Neural progenitor cell (in vitro differentiated cells): ENCODE measurements at regions not wholly inside any gene's neighbourhood (a gene's known extent, or its start where the extent isn't known, plus 50 kb on each side); places are given as distances from the start of the nearest gene placed in this dataset.
"Not testable (repeated sequence)": the region's sequence is repeated elsewhere in the genome, so short reads cannot be mapped to it uniquely, and the experiment has no call there.

ENCODE experiments used
- DNase-seq: peaks from one replicate; pipeline ENCODE4 v3.0.0-alpha.2; 2016; ENCODE audit warnings: low spot score
- H2AFZ ChIP-seq: fragments of 200-600 bp; sonication (generic); replicated peaks from 2 replicates; pipeline ENCODE4 v1.6.1; 2016; ENCODE audit warnings: antibody characterized with exemption
- H3F3A ChIP-seq: fragments of 200-600 bp; sonication (generic); 2 replicates; pipeline ENCODE4 v1.6.1; 2016; ENCODE audit warnings: antibody characterized with exemption, low read depth
- H3K27ac ChIP-seq: fragments of 200-600 bp; sonication (generic); 2 replicates; pipeline ENCODE4 v1.5.1; 2016; ENCODE audit warnings: mild to moderate bottlenecking
- H3K27me3 ChIP-seq: fragments of 200-600 bp; sonication (generic); 2 replicates; pipeline ENCODE4 v1.6.1; 2016; ENCODE audit warnings: mild to moderate bottlenecking, moderate library complexity
- H3K36me3 ChIP-seq: fragments of 200-600 bp; sonication (generic); 2 replicates; pipeline ENCODE4 v1.5.1; 2016
- H3K4me1 ChIP-seq: fragments of 200-600 bp; sonication (generic); 2 replicates; pipeline ENCODE4 v1.6.1; 2016; ENCODE audit warnings: mixed run types
- H3K4me2 ChIP-seq: fragments of 200-600 bp; sonication (generic); 2 replicates; pipeline ENCODE4 v1.6.1; 2016
- H3K4me3 ChIP-seq: fragments of 200-600 bp; sonication (generic); 2 replicates; pipeline ENCODE4 v1.5.1; 2016
- H3K79me2 ChIP-seq: fragments of 200-600 bp; sonication (generic); 2 replicates; pipeline ENCODE4 v1.6.1; 2016; ENCODE audit warnings: low read depth
- H3K9ac ChIP-seq: fragments of 200-600 bp; sonication (generic); 2 replicates; pipeline ENCODE4 v1.6.1; 2016
- H3K9me3 ChIP-seq: fragments of 200-600 bp; sonication (generic); 2 replicates; pipeline ENCODE4 v1.5.1; 2016; ENCODE audit warnings: low read depth
- H4K20me1 ChIP-seq: fragments of 200-600 bp; sonication (generic); 2 replicates; pipeline ENCODE4 v1.6.1; 2016; ENCODE audit warnings: low read depth
- H3K27ac Mint-ChIP-seq: 3 replicates; pipeline ENCODE4 v1.8.0; 2021; ENCODE audit warnings: mixed read lengths
- H3K27me3 Mint-ChIP-seq: 2 replicates; pipeline ENCODE4 v1.8.0; 2022; ENCODE audit warnings: low read depth, mild to moderate bottlenecking, inconsistent platforms, moderate library complexity, mixed read lengths; ENCODE audit not compliant: insufficient read depth
- H3K36me3 Mint-ChIP-seq: 3 replicates; pipeline ENCODE4 v1.8.0; 2021; ENCODE audit warnings: mixed read lengths
- H3K4me1 Mint-ChIP-seq: 3 replicates; pipeline ENCODE4 v1.8.0; 2021; ENCODE audit warnings: mixed read lengths
- H3K4me3 Mint-ChIP-seq: 3 replicates; pipeline ENCODE4 v1.8.0; 2021; ENCODE audit warnings: mild to moderate bottlenecking, moderate library complexity, mixed read lengths
- H3K9me3 Mint-ChIP-seq: 3 replicates; pipeline ENCODE4 v1.8.0; 2020; ENCODE audit warnings: mixed read lengths
- EZH2 ChIP-seq: fragments of 200-600 bp; sonication (generic); IDR thresholded peaks from 2 replicates; pipeline ENCODE4 v1.6.1; 2017; ENCODE audit warnings: antibody characterized with exemption, mild to moderate bottlenecking, moderate library complexity
- EZH2phosphoT487 ChIP-seq: fragments of 200-600 bp; sonication (generic); IDR thresholded peaks from 2 replicates; pipeline ENCODE4 v1.6.1; 2017; ENCODE audit warnings: antibody characterized with exemption
- TF ChIP-seq, protein P1 (sequence below): fragments of 200-600 bp; sonication (generic); IDR thresholded peaks from 2 replicates; pipeline ENCODE4 v1.5.1; 2017; ENCODE audit warnings: antibody characterized with exemption, mild to moderate bottlenecking

DNA sequence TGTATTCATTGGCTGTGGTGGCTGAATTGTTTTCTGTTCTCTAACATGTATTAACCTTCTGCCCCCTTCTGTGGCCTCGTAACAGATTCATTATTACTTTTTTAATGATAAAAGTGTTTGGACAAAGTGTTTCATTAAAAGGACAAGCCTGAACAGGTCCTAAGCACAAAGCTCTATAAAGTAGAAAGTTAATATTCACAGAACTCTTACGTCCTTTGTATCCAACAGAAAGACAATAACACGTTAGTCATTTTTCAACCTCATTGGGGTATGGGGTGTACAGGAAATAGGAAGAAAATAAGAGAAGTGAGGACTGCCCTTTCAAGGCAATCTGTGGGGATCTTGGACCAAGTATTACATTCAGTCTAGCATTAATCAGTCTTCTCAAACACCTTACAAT lies 105.5 kb upstream of the RGPD4 start:
- Mint-ChIP-seq H3K36me3 (no peaks in the 10 kb centered on the region), H3K27me3 (peaks cover 2% of the 10 kb centered on the region), H3K4me3 (no peak overlapping the region), H3K9me3 (no peaks in the 10 kb centered on the region), H3K4me1 (peaks cover 19% of the 10 kb centered on the region), H3K27ac (no peak overlapping the region)
- no peak overlapping the region for H3K4me3 ChIP-seq
- H2AFZ ChIP-seq, result no peak overlapping the region
- no peak overlapping the region for H3K27ac ChIP-seq
- no peak overlapping the region for H3K9ac ChIP-seq
- no peaks in the 10 kb centered on the region for H3K9me3 ChIP-seq
- H3K27me3 ChIP-seq, result no peaks in the 10 kb centered on the region
- no peaks in the 10 kb centered on the region for H3F3A ChIP-seq
- H3K4me1 ChIP-seq, result peaks cover 23% of the 10 kb centered on the region
- no peaks in the 10 kb centered on the region for H3K79me2 ChIP-seq
- H4K20me1 ChIP-seq, result no peaks in the 10 kb centered on the region
- DNase-seq, result no peak
- TF ChIP-seq EZH2 (no peak), EZH2phosphoT487 (no peak)
- TF ChIP-seq, protein P1, sequence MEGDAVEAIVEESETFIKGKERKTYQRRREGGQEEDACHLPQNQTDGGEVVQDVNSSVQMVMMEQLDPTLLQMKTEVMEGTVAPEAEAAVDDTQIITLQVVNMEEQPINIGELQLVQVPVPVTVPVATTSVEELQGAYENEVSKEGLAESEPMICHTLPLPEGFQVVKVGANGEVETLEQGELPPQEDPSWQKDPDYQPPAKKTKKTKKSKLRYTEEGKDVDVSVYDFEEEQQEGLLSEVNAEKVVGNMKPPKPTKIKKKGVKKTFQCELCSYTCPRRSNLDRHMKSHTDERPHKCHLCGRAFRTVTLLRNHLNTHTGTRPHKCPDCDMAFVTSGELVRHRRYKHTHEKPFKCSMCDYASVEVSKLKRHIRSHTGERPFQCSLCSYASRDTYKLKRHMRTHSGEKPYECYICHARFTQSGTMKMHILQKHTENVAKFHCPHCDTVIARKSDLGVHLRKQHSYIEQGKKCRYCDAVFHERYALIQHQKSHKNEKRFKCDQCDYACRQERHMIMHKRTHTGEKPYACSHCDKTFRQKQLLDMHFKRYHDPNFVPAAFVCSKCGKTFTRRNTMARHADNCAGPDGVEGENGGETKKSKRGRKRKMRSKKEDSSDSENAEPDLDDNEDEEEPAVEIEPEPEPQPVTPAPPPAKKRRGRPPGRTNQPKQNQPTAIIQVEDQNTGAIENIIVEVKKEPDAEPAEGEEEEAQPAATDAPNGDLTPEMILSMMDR, result no peak
- no peak overlapping the region for H3K4me2 ChIP-seq
- H3K36me3 ChIP-seq, result no peaks in the 10 kb centered on the region

DNA sequence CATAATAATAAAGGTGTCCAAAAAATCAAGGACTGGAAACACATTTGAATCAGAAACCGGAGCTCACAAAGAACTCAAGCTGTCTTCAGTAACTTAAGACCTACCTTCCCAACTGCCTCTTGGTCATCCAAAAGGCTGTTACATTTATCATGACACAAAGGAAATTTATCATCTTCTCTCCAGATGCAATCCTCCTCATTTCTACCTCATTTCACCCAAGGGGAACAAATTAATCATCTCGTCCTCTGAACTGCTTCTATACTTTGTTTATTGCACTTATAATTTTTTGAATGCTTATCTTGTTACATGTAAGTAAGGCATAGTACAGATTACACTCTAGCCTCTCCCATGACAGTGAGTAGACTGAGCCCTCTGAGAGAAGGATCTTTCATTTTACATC lies 105.1 kb upstream of the RGPD4 start:
- H2AFZ ChIP-seq, result no peak overlapping the region
- H3K4me1 Mint-ChIP-seq, result peaks cover 19% of the 10 kb centered on the region

DNA sequence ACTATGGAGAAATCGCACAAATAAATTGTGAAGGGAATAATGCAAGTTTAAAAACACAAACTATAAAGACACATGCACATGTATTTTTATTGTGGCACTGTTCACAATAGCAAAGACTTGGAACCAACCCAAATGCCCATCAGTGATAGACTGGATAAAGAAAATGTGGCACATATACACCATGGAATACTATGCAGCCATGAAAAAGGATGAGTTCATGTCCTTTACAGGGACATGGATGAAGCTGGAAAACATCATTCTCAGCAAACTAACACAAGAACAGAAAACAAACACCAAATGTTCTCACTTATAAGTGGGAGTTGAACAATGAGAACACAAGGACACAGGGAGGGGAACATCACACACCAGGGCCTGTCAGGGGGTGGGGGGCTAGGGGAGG lies 100.9 kb upstream of the RGPD4 start:
- not testable (repeated sequence) for H3K9me3 Mint-ChIP-seq, H3K4me3 Mint-ChIP-seq

More for the DNA sequence above, 105.1 kb upstream of the RGPD4 start:
- H4K20me1 ChIP-seq, result no peaks in the 10 kb centered on the region
- H3K27me3 Mint-ChIP-seq, result peaks cover 2% of the 10 kb centered on the region
- no peaks in the 10 kb centered on the region for H3K79me2 ChIP-seq
- no peaks in the 10 kb centered on the region for H3F3A ChIP-seq
- H3K27ac ChIP-seq, result no peak overlapping the region
- no peaks in the 10 kb centered on the region for H3K36me3 ChIP-seq
- no peaks in the 10 kb centered on the region for H3K36me3 Mint-ChIP-seq
- H3K27me3 ChIP-seq, result no peaks in the 10 kb centered on the region
- H3K4me1 ChIP-seq, result peaks cover 23% of the 10 kb centered on the region
- no peak overlapping the region for H3K4me3 Mint-ChIP-seq
- TF ChIP-seq EZH2phosphoT487, result no peak
- TF ChIP-seq, protein P1, result no peak
- no peaks in the 10 kb centered on the region for H3K9me3 ChIP-seq
- DNase-seq, result no peak
- H3K4me2 ChIP-seq, result no peak overlapping the region
- no peak overlapping the region for H3K27ac Mint-ChIP-seq
- H3K9me3 Mint-ChIP-seq, result no peaks in the 10 kb centered on the region
- H3K9ac ChIP-seq, result no peak overlapping the region
- H3K4me3 ChIP-seq, result no peak overlapping the region

DNA sequence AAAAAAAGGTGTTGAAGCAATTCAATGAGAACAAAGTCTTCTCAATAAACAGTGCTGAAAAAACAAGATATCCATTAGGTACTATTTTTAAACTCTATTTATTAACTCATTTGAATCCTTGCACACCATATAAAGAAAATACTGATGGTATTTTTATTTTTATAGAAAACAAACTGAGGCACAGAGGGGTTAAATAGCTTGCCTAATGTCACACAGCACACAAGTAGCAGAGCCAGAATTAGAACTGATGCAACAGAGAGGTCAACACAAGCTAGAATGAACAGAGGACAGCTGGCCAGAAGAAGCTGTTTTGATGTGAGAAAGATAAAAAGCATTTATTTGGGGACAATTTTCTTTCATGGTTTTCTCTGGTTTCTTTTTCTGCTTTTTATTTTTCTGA lies 99.4 kb upstream of the RGPD4 start:
- Histone ChIP-seq H3K79me2 (no peaks in the 10 kb centered on the region), H3K36me3 (no peaks in the 10 kb centered on the region), H3K27ac (no peak overlapping the region), H2AFZ (no peak overlapping the region), H3K9me3 (no peaks in the 10 kb centered on the region), H3K9ac (no peak overlapping the region), H3F3A (no peaks in the 10 kb centered on the region), H3K4me1 (no peaks in the 10 kb centered on the region), H3K4me3 (no peak overlapping the region), H3K4me2 (no peak overlapping the region), H3K27me3 (no peaks in the 10 kb centered on the region), H4K20me1 (no peaks in the 10 kb centered on the region)
- TF ChIP-seq, protein P1, result no peak
- TF ChIP-seq EZH2 (no peak), EZH2phosphoT487 (no peak)
- Mint-ChIP-seq H3K27ac (no peak overlapping the region), H3K27me3 (no peaks in the 10 kb centered on the region), H3K9me3 (no peaks in the 10 kb centered on the region), H3K36me3 (no peaks in the 10 kb centered on the region), H3K4me3 (no peak overlapping the region), H3K4me1 (no peaks in the 10 kb centered on the region)
- no peak for DNase-seq

More for the DNA sequence above, 100.9 kb upstream of the RGPD4 start:
- not testable (repeated sequence) for H3K9ac ChIP-seq, H3F3A ChIP-seq, H3K79me2 ChIP-seq, H2AFZ ChIP-seq, H3K27ac Mint-ChIP-seq, H3K36me3 Mint-ChIP-seq, H3K4me2 ChIP-seq, H3K4me1 Mint-ChIP-seq, H3K4me1 ChIP-seq, H3K27ac ChIP-seq, H3K27me3 Mint-ChIP-seq, H3K4me3 ChIP-seq, DNase-seq, H3K9me3 ChIP-seq, H3K36me3 ChIP-seq, H4K20me1 ChIP-seq, H3K27me3 ChIP-seq
